Brain microvascular endothelial cell (primary cell): ENCODE measurements at regions not wholly inside any gene's neighbourhood (a gene's known extent, or its start where the extent isn't known, plus 50 kb on each side); places are given as distances from the start of the nearest gene placed in this dataset.

Experiments used
- DNase-seq: peaks from one replicate; pipeline ENCODE4 v3.0.0-alpha.2; 2020
- H3K27ac ChIP-seq: fragments of 250-450 bp; sonication (Bioruptor Pico); 2 replicates; pipeline ENCODE4 v1.5.1; 2020; ENCODE audit warnings: mild to moderate bottlenecking, moderate library complexity
- H3K27me3 ChIP-seq: fragments of 250-450 bp; sonication (Bioruptor Pico); replicated peaks from 2 replicates; pipeline ENCODE4 v1.5.1; 2020; ENCODE audit warnings: mild to moderate bottlenecking
- H3K36me3 ChIP-seq: fragments of 250-450 bp; sonication (Bioruptor Pico); replicated peaks from 2 replicates; pipeline ENCODE4 v1.5.1; 2020; ENCODE audit warnings: mild to moderate bottlenecking
- H3K4me3 ChIP-seq: 2 replicates; pipeline ENCODE4 v1.5.1; 2011; ENCODE audit warnings: low read depth, mild to moderate bottlenecking, control low read depth, low read length, moderate library complexity
- in situ Hi-C: cut with HindIII; loops from 2 replicates; pipeline ENCODE4 v1.10.0; 2017; ENCODE audit warnings: low sequenced_read_pairs, low pct_ligation_motif_present
- TF ChIP-seq, protein P1 (sequence below): IDR thresholded peaks from 2 replicates; pipeline ENCODE4 v1.5.1; 2011; ENCODE audit warnings: low read depth, mild to moderate bottlenecking, moderate library complexity, low read length, control low read depth, inconsistent platforms; ENCODE audit errors: missing control alignments

DNA sequence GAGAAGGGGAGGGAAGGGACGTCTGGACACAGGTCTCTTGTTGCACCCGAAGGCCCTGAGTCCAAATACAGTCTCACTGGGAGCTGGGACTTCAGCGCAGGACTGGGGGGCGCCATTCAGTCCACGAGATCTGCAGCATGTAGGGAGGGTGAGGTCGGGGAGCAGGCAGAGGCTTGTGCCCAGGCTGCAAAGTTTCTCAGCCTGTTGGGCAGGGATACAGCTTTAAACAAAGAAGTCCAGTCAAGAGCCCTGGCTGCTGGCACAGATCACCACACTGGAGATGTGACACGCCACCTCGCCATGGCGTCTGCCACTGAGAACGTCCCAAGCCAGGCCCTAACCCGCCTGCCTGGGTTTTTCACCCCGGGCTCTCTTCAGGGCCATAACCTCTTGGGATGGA, 256.6 kb downstream of the DLL1 start:
- Histone ChIP-seq H3K4me3 (no peak overlapping the region), H3K27me3 (no peaks in the 10 kb centered on the region), H3K27ac (no peak overlapping the region), H3K36me3 (no peaks in the 10 kb centered on the region)
- TF ChIP-seq, protein P1, sequence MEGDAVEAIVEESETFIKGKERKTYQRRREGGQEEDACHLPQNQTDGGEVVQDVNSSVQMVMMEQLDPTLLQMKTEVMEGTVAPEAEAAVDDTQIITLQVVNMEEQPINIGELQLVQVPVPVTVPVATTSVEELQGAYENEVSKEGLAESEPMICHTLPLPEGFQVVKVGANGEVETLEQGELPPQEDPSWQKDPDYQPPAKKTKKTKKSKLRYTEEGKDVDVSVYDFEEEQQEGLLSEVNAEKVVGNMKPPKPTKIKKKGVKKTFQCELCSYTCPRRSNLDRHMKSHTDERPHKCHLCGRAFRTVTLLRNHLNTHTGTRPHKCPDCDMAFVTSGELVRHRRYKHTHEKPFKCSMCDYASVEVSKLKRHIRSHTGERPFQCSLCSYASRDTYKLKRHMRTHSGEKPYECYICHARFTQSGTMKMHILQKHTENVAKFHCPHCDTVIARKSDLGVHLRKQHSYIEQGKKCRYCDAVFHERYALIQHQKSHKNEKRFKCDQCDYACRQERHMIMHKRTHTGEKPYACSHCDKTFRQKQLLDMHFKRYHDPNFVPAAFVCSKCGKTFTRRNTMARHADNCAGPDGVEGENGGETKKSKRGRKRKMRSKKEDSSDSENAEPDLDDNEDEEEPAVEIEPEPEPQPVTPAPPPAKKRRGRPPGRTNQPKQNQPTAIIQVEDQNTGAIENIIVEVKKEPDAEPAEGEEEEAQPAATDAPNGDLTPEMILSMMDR, result no peak
- DNase-seq, result no peak
- in situ Hi-C loops, result no loop called here

DNA sequence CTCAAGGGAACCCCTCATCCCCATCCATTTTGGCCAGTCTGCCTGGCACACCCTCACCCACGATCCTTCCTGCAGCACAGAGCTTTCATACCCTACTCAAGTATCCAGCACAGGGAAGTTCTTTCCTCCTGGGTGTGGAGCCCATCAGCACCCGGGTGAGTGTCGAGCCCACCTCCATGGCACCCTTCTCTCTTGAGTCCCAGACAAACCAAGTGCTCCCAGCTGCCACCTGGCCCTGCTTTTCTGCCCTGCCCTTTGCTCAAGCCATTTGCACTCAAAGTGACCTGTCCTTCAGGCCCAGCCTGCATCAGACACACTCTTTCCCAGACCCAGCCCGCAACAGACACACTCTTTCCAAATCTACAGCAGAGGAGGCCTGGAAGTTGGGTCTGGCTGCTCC, 257.2 kb downstream of the DLL1 start:
- TF ChIP-seq, protein P1, result no peak
- DNase-seq, result no peak
- Histone ChIP-seq H3K27ac (no peak overlapping the region), H3K27me3 (no peaks in the 10 kb centered on the region), H3K4me3 (no peak overlapping the region), H3K36me3 (no peaks in the 10 kb centered on the region)
- in situ Hi-C loops, result no loop called here

DNA sequence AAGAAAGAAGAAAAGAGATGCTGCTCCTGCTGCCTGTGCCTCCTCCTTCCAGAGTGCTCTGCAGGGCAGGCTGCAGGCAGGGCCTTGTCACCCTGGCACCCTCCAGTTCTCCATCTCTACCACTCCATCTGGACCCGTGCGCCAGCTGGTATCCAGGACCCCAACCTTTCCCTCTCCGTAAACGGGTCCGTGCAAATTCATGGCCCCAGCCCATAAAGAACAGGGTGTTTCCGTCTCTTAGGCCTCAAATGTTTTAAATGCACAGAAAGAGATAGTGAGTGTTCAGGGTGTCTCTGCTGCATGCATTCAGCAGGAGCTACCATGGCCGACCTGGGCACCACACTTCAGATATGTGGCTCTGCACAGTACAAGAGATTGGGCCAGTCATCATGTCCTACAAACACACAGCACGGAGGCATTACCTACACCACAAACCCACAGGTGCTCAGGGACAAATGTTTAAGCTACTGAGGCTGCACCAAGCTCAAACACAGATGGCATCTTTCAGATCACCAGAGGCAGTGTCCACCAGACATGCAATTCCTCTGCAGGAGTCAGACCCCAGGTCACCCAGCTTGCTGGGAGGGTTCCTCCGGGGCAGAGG, 258.1 kb downstream of the DLL1 start:
- Histone ChIP-seq H3K36me3 (no peaks in the 10 kb centered on the region), H3K4me3 (no peak overlapping the region), H3K27me3 (no peaks in the 10 kb centered on the region), H3K27ac (no peak overlapping the region)
- TF ChIP-seq, protein P1, result no peak
- in situ Hi-C loops, result no loop called here
- no peak for DNase-seq

DNA sequence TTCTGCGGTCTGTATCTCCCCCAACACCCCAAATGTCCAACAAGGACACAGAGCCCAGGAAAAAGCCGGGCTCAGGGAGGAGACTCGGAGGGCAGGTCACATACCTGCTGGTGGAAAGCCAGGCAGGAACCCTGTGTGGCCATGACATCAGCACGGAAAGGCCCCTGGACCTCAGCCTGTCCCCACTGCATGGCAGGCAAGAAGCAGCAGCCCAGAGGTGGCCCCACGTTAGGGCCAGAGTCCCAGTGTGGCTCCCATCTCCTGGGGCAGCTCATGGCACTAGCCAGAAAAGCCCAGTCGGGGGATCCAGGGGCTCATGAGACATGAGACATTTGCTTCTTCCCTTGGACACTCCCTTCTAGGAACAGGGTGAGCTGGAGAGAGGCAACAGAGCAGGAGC, 258.7 kb downstream of the DLL1 start:
- no peaks in the 10 kb centered on the region for H3K36me3 ChIP-seq
- no peaks in the 10 kb centered on the region for H3K27me3 ChIP-seq
- no peak overlapping the region for H3K27ac ChIP-seq
- no peak for DNase-seq
- H3K4me3 ChIP-seq, result no peak overlapping the region
- TF ChIP-seq, protein P1, result no peak
- in situ Hi-C loops, result no loop called here

DNA sequence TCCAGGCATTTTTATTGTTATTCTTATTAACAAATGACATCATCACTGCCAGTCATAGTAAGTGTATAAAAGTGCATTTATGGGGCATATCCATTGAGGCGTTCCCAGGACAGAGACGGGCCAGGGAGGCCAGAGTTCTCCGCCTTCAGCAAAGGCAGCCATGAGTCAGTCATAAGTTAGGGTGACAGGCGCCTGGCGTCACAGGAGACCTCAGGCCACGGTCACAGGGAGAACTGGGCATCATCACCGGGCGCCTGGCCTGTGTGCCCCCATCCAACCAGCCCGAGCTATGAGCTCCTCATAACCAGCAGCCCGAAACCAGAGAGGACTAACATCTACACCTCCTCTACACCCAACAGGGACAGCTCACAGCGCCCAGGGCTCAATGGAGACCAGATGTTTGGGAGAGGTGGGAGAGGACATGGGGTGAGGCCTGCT, 259.2 kb downstream of the DLL1 start:
- no peaks in the 10 kb centered on the region for H3K36me3 ChIP-seq
- no peak overlapping the region for H3K4me3 ChIP-seq
- in situ Hi-C loops, result no loop called here
- H3K27ac ChIP-seq, result no peak overlapping the region
- no peaks in the 10 kb centered on the region for H3K27me3 ChIP-seq
- no peak for DNase-seq
- TF ChIP-seq, protein P1, result no peak
